ENCODE measurements at regions not wholly inside any gene's neighbourhood (a gene's known extent, or its start where the extent isn't known, plus 50 kb on each side); places are given as distances from the start of the nearest gene placed in this dataset.

DNA sequence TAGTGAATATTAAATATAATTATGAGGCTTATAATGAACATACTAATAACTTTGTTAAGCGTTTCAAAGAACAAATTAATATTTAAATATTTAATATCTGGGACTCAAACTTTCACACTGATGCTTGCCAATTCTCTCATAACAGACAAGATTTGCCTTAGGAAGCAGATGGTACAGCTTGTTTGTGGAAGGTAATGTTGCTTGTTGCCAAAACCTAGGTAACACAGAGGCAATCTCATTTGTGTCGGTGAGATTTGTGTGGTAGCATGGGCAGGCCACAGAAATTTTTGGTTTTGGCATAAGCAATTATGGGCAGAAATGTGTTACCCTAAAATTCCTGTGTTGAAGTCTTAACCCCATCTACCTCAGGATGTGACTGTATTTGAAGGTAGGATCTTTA lies 114.9 kb upstream of the AFF2 start:
- no peak for TF ChIP-seq EP300 (IDR thresholded peaks at IDR 0.05)
- TF ChIP-seq, protein P1, sequence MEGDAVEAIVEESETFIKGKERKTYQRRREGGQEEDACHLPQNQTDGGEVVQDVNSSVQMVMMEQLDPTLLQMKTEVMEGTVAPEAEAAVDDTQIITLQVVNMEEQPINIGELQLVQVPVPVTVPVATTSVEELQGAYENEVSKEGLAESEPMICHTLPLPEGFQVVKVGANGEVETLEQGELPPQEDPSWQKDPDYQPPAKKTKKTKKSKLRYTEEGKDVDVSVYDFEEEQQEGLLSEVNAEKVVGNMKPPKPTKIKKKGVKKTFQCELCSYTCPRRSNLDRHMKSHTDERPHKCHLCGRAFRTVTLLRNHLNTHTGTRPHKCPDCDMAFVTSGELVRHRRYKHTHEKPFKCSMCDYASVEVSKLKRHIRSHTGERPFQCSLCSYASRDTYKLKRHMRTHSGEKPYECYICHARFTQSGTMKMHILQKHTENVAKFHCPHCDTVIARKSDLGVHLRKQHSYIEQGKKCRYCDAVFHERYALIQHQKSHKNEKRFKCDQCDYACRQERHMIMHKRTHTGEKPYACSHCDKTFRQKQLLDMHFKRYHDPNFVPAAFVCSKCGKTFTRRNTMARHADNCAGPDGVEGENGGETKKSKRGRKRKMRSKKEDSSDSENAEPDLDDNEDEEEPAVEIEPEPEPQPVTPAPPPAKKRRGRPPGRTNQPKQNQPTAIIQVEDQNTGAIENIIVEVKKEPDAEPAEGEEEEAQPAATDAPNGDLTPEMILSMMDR (IDR thresholded peaks at IDR 0.05): no peak
- TF ChIP-seq POLR2A (IDR thresholded peaks at IDR 0.05): no peak
- intact Hi-C loops (cut with DNase I): loop anchor here in 1 of 4 donors (2.0 kb wide), 1 partner anchor 73 kb away; no protein-coding TSS in a partner anchor
- no peak overlapping the region for H3K4me3 ChIP-seq
- no peaks in the 10 kb centered on the region for H3K4me1 ChIP-seq (ENCODE audit: insufficient read depth)
- no peaks in the 10 kb centered on the region for H3K27me3 ChIP-seq
- no peak for DNase-seq
- no peak overlapping the region for H3K27ac ChIP-seq
- no peaks in the 10 kb centered on the region for H3K36me3 ChIP-seq
- WGBS, 3 donors: 64 to 90% (median 85%) methylated on average over 2 of the region's 2 CpGs
- no peaks in the 10 kb centered on the region for H3K9me3 ChIP-seq

DNA sequence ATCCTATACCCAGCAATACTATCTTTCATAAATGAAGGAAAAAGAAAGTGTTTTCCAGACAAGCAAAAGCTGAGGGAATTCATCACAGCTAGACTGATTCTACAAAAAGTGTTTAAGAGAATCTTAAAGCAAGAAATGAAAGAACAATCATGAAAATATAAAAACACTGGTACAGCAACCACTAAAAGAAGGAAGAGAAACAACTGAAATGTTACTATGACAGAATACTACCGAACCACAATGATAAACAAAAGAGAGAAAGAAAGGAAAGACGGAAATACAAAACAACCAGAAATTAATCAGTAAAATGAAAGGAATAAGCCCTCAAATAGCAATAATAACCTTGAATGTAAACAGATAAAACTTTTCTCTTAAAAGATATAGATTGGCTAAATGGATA lies 110.8 kb upstream of the AFF2 start:
- Histone ChIP-seq H3K9me3 (no peaks in the 10 kb centered on the region), H3K36me3 (no peaks in the 10 kb centered on the region), H3K4me3 (no peak overlapping the region), H3K4me1 (ENCODE audit: insufficient read depth) (no peaks in the 10 kb centered on the region), H3K27ac (no peak overlapping the region), H3K27me3 (no peaks in the 10 kb centered on the region)
- intact Hi-C loops (cut with DNase I): no loop called here
- WGBS, 3 donors: 66 to 78% (median 73%) methylated on average over 2 of the region's 2 CpGs
- no peak for DNase-seq
- TF ChIP-seq, protein P1 (IDR thresholded peaks at IDR 0.05): no peak
- no peak for TF ChIP-seq POLR2A (IDR thresholded peaks at IDR 0.05)
- TF ChIP-seq EP300 (IDR thresholded peaks at IDR 0.05): no peak

DNA sequence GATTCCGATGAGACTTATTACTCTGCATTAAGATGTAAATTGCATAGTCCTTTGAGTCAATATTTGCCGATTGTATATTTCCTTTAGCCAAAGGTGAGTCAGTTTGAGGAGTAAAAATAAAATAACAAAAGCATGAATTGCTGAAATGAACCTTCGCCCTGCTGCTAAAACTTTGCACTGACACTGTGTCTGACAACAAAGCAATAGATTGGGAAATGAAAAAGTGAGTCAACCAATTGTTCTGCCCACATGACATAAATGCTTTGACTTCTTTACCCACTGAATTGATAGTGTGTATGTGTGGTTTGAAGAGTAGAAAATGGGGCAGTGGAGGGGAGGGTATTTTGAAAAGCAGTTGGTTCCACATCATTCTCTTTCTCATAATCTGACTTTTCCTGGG lies 88.4 kb upstream of the AFF2 start:
- WGBS, 3 donors: 58 to 67% (median 58%) methylated on average over 3 of the region's 3 CpGs
- Histone ChIP-seq H3K36me3 (no peaks in the 10 kb centered on the region), H3K9me3 (no peaks in the 10 kb centered on the region), H3K4me3 (no peak overlapping the region), H3K27ac (no peak overlapping the region), H3K4me1 (ENCODE audit: insufficient read depth) (no peaks in the 10 kb centered on the region), H3K27me3 (no peaks in the 10 kb centered on the region)
- intact Hi-C loops (cut with DNase I): no loop called here
- TF ChIP-seq EP300 (IDR thresholded peaks at IDR 0.05) (no peak), POLR2A (IDR thresholded peaks at IDR 0.05) (no peak)
- TF ChIP-seq, protein P1 (IDR thresholded peaks at IDR 0.05): no peak
- DNase-seq: no peak

DNA sequence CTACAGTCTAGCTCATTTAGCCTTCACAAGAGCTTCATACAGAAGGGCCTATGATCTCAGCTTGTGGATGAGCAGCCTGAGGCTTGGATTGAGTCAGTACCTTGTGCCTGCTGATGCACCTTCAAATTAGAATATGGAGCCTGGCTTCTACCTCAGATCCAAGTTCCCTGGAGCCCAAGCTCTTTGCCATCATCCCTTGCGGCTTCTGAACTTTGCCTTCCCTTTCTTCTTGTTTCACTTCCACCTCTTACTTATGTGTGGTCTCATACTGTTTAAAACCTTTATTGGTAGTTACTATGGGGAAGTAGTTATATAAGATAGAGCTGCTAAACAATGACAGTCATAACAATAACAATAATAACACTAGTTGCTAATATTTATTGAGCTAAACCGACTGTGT lies 84.3 kb upstream of the AFF2 start:
- Histone ChIP-seq H3K36me3 (no peaks in the 10 kb centered on the region), H3K9me3 (no peaks in the 10 kb centered on the region), H3K27me3 (no peaks in the 10 kb centered on the region), H3K27ac (no peak overlapping the region), H3K4me3 (no peak overlapping the region), H3K4me1 (ENCODE audit: insufficient read depth) (no peaks in the 10 kb centered on the region)
- TF ChIP-seq, protein P1 (IDR thresholded peaks at IDR 0.05): no peak
- TF ChIP-seq EP300 (IDR thresholded peaks at IDR 0.05) (no peak), POLR2A (IDR thresholded peaks at IDR 0.05) (no peak)
- WGBS, 3 donors: 71 to 83% (median 81%) methylated on average over 2 of the region's 2 CpGs
- DNase-seq: no peak
- intact Hi-C loops (cut with DNase I): no loop called here

DNA sequence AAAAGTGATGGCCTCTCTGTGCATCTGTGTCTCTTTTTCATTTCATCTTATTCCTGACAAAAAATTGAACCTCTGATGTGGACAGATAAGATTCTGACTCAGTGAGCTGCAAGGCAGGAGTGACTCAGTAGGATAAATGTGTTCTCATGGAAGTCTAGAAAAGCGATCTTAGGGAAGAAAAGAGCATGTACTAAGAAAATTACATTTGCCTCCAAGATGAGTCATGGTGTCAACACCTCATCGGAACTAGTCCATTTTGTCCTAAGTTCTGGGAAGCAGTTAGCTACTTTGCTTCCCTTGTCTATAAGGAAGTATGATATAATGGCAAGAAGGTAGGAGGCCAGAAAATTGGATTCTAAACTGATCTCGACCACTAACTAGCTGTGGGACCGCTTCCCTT lies 83.5 kb upstream of the AFF2 start:
- Histone ChIP-seq H3K36me3 (no peaks in the 10 kb centered on the region), H3K9me3 (no peaks in the 10 kb centered on the region), H3K4me3 (no peak overlapping the region), H3K4me1 (ENCODE audit: insufficient read depth) (no peaks in the 10 kb centered on the region), H3K27ac (no peak overlapping the region), H3K27me3 (no peaks in the 10 kb centered on the region)
- TF ChIP-seq, protein P1 (IDR thresholded peaks at IDR 0.05): no peak
- TF ChIP-seq EP300 (IDR thresholded peaks at IDR 0.05) (no peak), POLR2A (IDR thresholded peaks at IDR 0.05) (no peak)
- DNase-seq: no peak
- WGBS, 3 donors: 67 to 90% (median 77%) methylated on average over 4 of the region's 4 CpGs
- intact Hi-C loops (cut with DNase I): no loop called here
